ENCODE measurements at regions not wholly inside any gene's neighbourhood (a gene's known extent, or its start where the extent isn't known, plus 50 kb on each side); places are given as distances from the start of the nearest gene placed in this dataset.

GRCh38 chr2:204447722-204448121 lies 97.6 kb upstream of the PARD3B start (continued):
- TF ChIP-seq RAD21 (IDR thresholded peaks at IDR 0.05; ENCODE audit: low read depth) (no peak), POLR2AphosphoS5 (IDR thresholded peaks at IDR 0.05; ENCODE audit: low read depth, low read length) (no peak), SP1 (IDR thresholded peaks at IDR 0.05; ENCODE audit: low read depth) (no peak), EZH2phosphoT487 (IDR thresholded peaks at IDR 0.05; ENCODE audit: borderline replicate concordance) (no peak), MAX (IDR thresholded peaks at IDR 0.05) (no peak)

DNA sequence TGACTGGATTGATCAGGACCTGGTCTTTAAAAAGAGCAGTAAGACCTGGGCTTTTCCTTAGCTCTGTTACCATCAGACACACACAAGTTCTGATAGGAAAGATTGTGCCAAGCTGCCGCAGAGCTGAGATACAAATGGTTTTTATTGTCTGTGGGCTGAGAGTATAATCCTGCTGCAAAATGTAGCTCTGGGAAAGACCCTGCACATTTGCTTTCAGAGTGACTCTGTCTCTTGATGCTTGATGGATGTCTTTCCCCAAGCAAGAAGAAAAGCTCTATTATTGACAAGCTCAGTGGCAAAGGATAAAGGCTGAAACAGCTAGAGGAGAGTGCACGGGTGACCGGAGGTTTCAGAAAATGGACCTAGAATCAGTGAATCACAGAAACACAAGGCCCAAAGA lies 95.3 kb upstream of the PARD3B start:
- Histone ChIP-seq H3K9me2 (ENCODE audit: insufficient read depth) (no peaks in the 10 kb centered on the region), H3K4me3 (replicated peaks in 1 of 2; ENCODE audit: low read depth in 1 of 2, low read length in 2 of 2) (no peak overlapping the region), H3K27ac (ENCODE audit: low read depth, low read length) (no peak overlapping the region), H3K4me1 (ENCODE audit: control insufficient read depth in 1 of 2, insufficient read depth in 2 of 2, low read length in 2 of 2) (peaks cover 6 to 10% of the 10 kb centered on the region in 2 experiments; a peak in 2 of 4 replicates), H3K4me2 (ENCODE audit: low read length) (no peak overlapping the region), H3K79me2 (ENCODE audit: insufficient read depth, low read length) (no peaks in the 10 kb centered on the region), H3K36me3 (ENCODE audit: control insufficient read depth in 1 of 2, insufficient read depth in 2 of 2, low read length in 2 of 2) (no peaks in the 10 kb centered on the region), H3K27me3 (ENCODE audit: insufficient read depth, low read length) (no peaks in the 10 kb centered on the region), H3K9me3 (ENCODE audit: control insufficient read depth in 1 of 2, insufficient read depth in 1 of 2, low read depth in 1 of 2, low read length in 2 of 2) (no peaks in the 10 kb centered on the region), H4K20me1 (ENCODE audit: insufficient read depth) (no peaks in the 10 kb centered on the region), H3K9ac (ENCODE audit: low read length) (no peak overlapping the region), H2AFZ (ENCODE audit: low read depth, low read length, poor library complexity, severe bottlenecking) (no peak overlapping the region)
- DNase-seq (ENCODE audit: low read depth, low spot score) = no peak
- ChIA-PET RAD21 (ENCODE audit: low non-redundant PET in 1 of 2, low total read pairs in 2 of 2, uncharacterized antibody in 2 of 2, unreplicated experiment in 2 of 2) (no interaction called here), CTCF (no interaction called here), POLR2A (no interaction called here)
- no peak for ATAC-seq
- intact Hi-C loops (cut with micrococcal nuclease) = no loop called here
- no TSS peak for BruUV-seq (replicated peaks)
- TF ChIP-seq YY1 (IDR thresholded peaks at IDR 0.05; ENCODE audit: extremely low read depth, insufficient replicate concordance, low read depth, low read length) = no peak
- TF ChIP-seq ELF1 (IDR thresholded peaks at IDR 0.05; ENCODE audit: borderline replicate concordance, low read depth) = no peak
- no peak for TF ChIP-seq POLR2AphosphoS5 (IDR thresholded peaks at IDR 0.05; ENCODE audit: low read depth, low read length)
- TF ChIP-seq, protein P1, sequence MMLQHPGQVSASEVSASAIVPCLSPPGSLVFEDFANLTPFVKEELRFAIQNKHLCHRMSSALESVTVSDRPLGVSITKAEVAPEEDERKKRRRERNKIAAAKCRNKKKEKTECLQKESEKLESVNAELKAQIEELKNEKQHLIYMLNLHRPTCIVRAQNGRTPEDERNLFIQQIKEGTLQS (IDR thresholded peaks at IDR 0.05) = no peak

GRCh38 chr2:204451766-204452165 lies 93.5 kb upstream of the PARD3B start:
- Histone ChIP-seq H3K9ac (ENCODE audit: low read length) (no peak overlapping the region), H3K9me2 (ENCODE audit: insufficient read depth) (no peaks in the 10 kb centered on the region), H3K4me1 (ENCODE audit: control insufficient read depth in 1 of 2, insufficient read depth in 2 of 2, low read length in 2 of 2) (peaks cover 6 to 10% of the 10 kb centered on the region in 2 experiments; a peak in 2 of 4 replicates), H3K4me2 (ENCODE audit: low read length) (no peak overlapping the region), H3K36me3 (ENCODE audit: control insufficient read depth in 1 of 2, insufficient read depth in 2 of 2, low read length in 2 of 2) (no peaks in the 10 kb centered on the region), H4K20me1 (ENCODE audit: insufficient read depth) (no peaks in the 10 kb centered on the region), H3K9me3 (ENCODE audit: control insufficient read depth in 1 of 2, insufficient read depth in 1 of 2, low read depth in 1 of 2, low read length in 2 of 2) (no peaks in the 10 kb centered on the region), H3K4me3 (replicated peaks in 1 of 2; ENCODE audit: low read depth in 1 of 2, low read length in 2 of 2) (no peak overlapping the region), H3K27ac (ENCODE audit: low read depth, low read length) (no peak overlapping the region), H2AFZ (ENCODE audit: low read depth, low read length, poor library complexity, severe bottlenecking) (no peak overlapping the region), H3K79me2 (ENCODE audit: insufficient read depth, low read length) (no peaks in the 10 kb centered on the region), H3K27me3 (ENCODE audit: insufficient read depth, low read length) (no peaks in the 10 kb centered on the region)
- intact Hi-C loops (cut with micrococcal nuclease) = no loop called here
- no TSS peak for BruUV-seq (replicated peaks)
- ATAC-seq (no peak), DNase-seq (ENCODE audit: low read depth, low spot score) (no peak)
- ChIA-PET RAD21 (ENCODE audit: low non-redundant PET in 1 of 2, low total read pairs in 2 of 2, uncharacterized antibody in 2 of 2, unreplicated experiment in 2 of 2) (no interaction called here), CTCF (no interaction called here), POLR2A (no interaction called here)
- TF ChIP-seq SRF (IDR thresholded peaks at IDR 0.05; ENCODE audit: low read depth) = no peak
